WTC11 (cell line): ENCODE measurements at regions not wholly inside any gene's neighbourhood (a gene's known extent, or its start where the extent isn't known, plus 50 kb on each side); places are given as distances from the start of the nearest gene placed in this dataset.

ENCODE experiments used
- ATAC-seq: fragments of 200-7000 bp; cut with Tn5 transposase; 2 replicates; pipeline ENCODE4 v1.10.0; 2021; ENCODE audit warnings: mild to moderate bottlenecking, moderate library complexity
- CTCF ChIA-PET: fragments of 300-600 bp; sonication (Branson Sonifier 250); formaldehyde crosslinking; loops from one replicate; lab custom pipeline; 2021; ENCODE audit warnings: antibody characterized with exemption; lab: Charles Lee
- POLR2A ChIA-PET: fragments of 350-600 bp; sonication (Branson Sonifier 250); formaldehyde crosslinking; loops from one replicate; lab custom pipeline; 2021; ENCODE audit warnings: antibody characterized with exemption; lab: Charles Lee
- DNase-seq: peaks from one replicate; pipeline ENCODE4 v3.0.0; 2021; ENCODE audit warnings: low spot score
- H3K27ac Mint-ChIP-seq: 2 replicates; pipeline ENCODE4 v1.8.0; 2021; ENCODE audit warnings: mixed read lengths
- H3K27me3 Mint-ChIP-seq: 2 replicates; pipeline ENCODE4 v1.8.0; 2021; ENCODE audit warnings: low read depth, mild to moderate bottlenecking, moderate library complexity, mixed read lengths
- H3K36me3 Mint-ChIP-seq: 2 replicates; pipeline ENCODE4 v1.8.0; 2021; ENCODE audit warnings: mixed read lengths
- H3K4me1 Mint-ChIP-seq: 2 replicates; pipeline ENCODE4 v1.8.0; 2022; ENCODE audit warnings: mixed read lengths
- H3K4me3 Mint-ChIP-seq: 2 replicates; pipeline ENCODE4 v1.8.0; 2021; ENCODE audit warnings: mild to moderate bottlenecking, moderate library complexity, mixed read lengths
- H3K9me3 Mint-ChIP-seq: 2 replicates; pipeline ENCODE4 v1.8.0; 2021; ENCODE audit warnings: mixed read lengths
- GABPB1 ChIP-seq: sonication (generic); formaldehyde crosslinking; IDR thresholded peaks from 2 replicates; pipeline ENCODE4 v1.8.1; 2023; ENCODE audit warnings: mild to moderate bottlenecking, missing genetic modification reagents
- GTF2I ChIP-seq: fragments of 250-450 bp; sonication (Bioruptor Pico); conservative IDR thresholded peaks from 2 replicates; pipeline ENCODE4 v1.4.0; 2021; ENCODE audit warnings: mild to moderate bottlenecking
- IRF2 ChIP-seq: sonication (generic); formaldehyde crosslinking; IDR thresholded peaks from 2 replicates; pipeline ENCODE4 v1.8.0; 2022; ENCODE audit warnings: low read depth, missing genetic modification reagents, borderline replicate concordance
- KAT7 ChIP-seq: sonication (generic); formaldehyde crosslinking; IDR thresholded peaks from 2 replicates; pipeline ENCODE4 v1.8.1; 2023; ENCODE audit warnings: missing genetic modification reagents, mild to moderate bottlenecking, borderline replicate concordance
- RORB ChIP-seq: fragments of 250-450 bp; sonication (Bioruptor Pico); IDR thresholded peaks from 2 replicates; pipeline ENCODE4 v1.9.0; 2021; ENCODE audit warnings: mild to moderate bottlenecking
- SMAD3 ChIP-seq: sonication (generic); formaldehyde crosslinking; IDR thresholded peaks from 2 replicates; pipeline ENCODE4 v1.8.0; 2022; ENCODE audit warnings: missing genetic modification reagents, mild to moderate bottlenecking, borderline replicate concordance
- TEAD4 ChIP-seq: sonication (generic); formaldehyde crosslinking; IDR thresholded peaks from 2 replicates; pipeline ENCODE4 v1.8.0; 2022; ENCODE audit warnings: mild to moderate bottlenecking, missing genetic modification reagents
- ZNF138 ChIP-seq: sonication (generic); formaldehyde crosslinking; conservative IDR thresholded peaks from 2 replicates; pipeline ENCODE4 v1.8.1; 2022; ENCODE audit warnings: mild to moderate bottlenecking, moderate library complexity, missing genetic modification reagents
- ZNF232 ChIP-seq: sonication (generic); formaldehyde crosslinking; IDR thresholded peaks from 2 replicates; pipeline ENCODE4 v1.8.0; 2022; ENCODE audit warnings: mild to moderate bottlenecking, missing genetic modification reagents
- ZNF396 ChIP-seq: fragments of 250-450 bp; sonication (Bioruptor Pico); IDR thresholded peaks from 2 replicates; pipeline ENCODE4 v1.8.0; 2021; ENCODE audit warnings: mild to moderate bottlenecking, moderate library complexity, borderline replicate concordance
- TF ChIP-seq, protein P1 (sequence below): fragments of 250-450 bp; sonication (Bioruptor Pico); IDR thresholded peaks from 2 replicates; pipeline ENCODE4 v1.9.0; 2021; ENCODE audit warnings: mild to moderate bottlenecking, borderline replicate concordance
- TF ChIP-seq, protein P2 (sequence below): sonication (generic); formaldehyde crosslinking; IDR thresholded peaks from 2 replicates; pipeline ENCODE4 v1.8.0; 2022; ENCODE audit warnings: mild to moderate bottlenecking, missing genetic modification reagents
- TF ChIP-seq, protein P3 (sequence below): sonication (generic); formaldehyde crosslinking; IDR thresholded peaks from 2 replicates; pipeline ENCODE4 v1.8.0; 2023; ENCODE audit warnings: missing genetic modification reagents
- TF ChIP-seq, protein P4 (sequence below): sonication (generic); formaldehyde crosslinking; IDR thresholded peaks from 2 replicates; pipeline ENCODE4 v1.8.1; 2022; ENCODE audit warnings: mild to moderate bottlenecking, moderate library complexity, missing genetic modification reagents
- TF ChIP-seq, protein P5 (sequence below): sonication (generic); formaldehyde crosslinking; IDR thresholded peaks from 2 replicates; pipeline ENCODE4 v1.8.1; 2023; ENCODE audit warnings: mild to moderate bottlenecking, moderate library complexity, missing genetic modification reagents
- TF ChIP-seq, protein P6 (sequence below): sonication (generic); formaldehyde crosslinking; IDR thresholded peaks from 2 replicates; pipeline ENCODE4 v1.8.0; 2022; ENCODE audit warnings: mild to moderate bottlenecking, missing genetic modification reagents
- TF ChIP-seq, protein P7 (sequence below): sonication (generic); formaldehyde crosslinking; conservative IDR thresholded peaks from 2 replicates; pipeline ENCODE4 v1.8.1; 2023; ENCODE audit warnings: mild to moderate bottlenecking, low read depth, missing genetic modification reagents, moderate library complexity
- TF ChIP-seq, protein P8 (sequence below): sonication (generic); formaldehyde crosslinking; IDR thresholded peaks from 2 replicates; pipeline ENCODE4 v1.8.1; 2023; ENCODE audit warnings: mild to moderate bottlenecking, missing genetic modification reagents, moderate library complexity
- TF ChIP-seq, protein P9 (sequence below): sonication (generic); formaldehyde crosslinking; IDR thresholded peaks from 2 replicates; pipeline ENCODE4 v1.8.0; 2022; ENCODE audit warnings: mild to moderate bottlenecking, missing genetic modification reagents

DNA sequence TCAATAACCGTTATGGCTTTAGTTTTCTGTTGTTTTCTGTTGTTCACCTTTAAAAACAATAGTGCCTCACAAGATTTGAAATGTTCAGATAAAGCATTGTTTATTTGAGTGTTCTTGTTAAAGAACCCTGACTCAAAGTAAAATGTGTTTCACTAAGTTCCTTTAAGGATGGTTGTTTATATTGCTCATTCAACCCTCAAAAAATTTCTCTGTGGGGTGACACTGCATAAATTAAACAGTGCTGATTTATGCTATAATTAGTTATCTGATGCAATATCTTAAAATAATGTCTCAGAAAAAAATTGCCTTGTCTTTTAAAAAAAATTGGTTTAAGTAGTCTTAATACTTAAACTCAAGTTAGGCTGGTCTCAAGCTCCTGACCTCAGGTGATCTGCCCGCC is 775.1 kb downstream of the FLRT2 start (continued):
- TF ChIP-seq KAT7 (CRISPR knock-in tag): no peak
- no peak for TF ChIP-seq RORB (CRISPR knock-in tag)

DNA sequence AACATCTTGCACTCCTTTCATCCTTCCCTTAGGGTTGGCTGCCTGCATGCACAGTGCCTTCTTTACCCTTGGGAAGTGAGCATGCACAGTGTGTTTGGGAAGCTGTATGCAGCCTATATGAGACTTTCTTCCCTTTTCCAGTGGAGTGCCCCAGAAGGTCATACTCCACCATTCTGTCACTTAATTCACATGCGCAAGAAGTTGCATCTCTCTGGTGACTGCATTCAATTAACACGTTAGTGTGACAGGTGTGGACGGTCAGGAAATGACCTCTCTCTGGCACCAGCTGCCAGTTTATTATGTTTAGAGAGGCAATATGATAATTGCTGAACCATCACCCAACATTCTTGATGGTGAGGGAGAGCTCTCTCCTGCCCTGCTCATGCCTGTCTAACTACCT is 770.0 kb downstream of the FLRT2 start:
- no peak for ATAC-seq
- Mint-ChIP-seq H3K27ac (no peak overlapping the region), H3K4me3 (no peak overlapping the region), H3K36me3 (no peaks in the 10 kb centered on the region), H3K4me1 (peaks cover 22% of the 10 kb centered on the region), H3K27me3 (no peaks in the 10 kb centered on the region), H3K9me3 (no peaks in the 10 kb centered on the region)
- CTCF ChIA-PET: no interaction called here
- TF ChIP-seq, protein P1, sequence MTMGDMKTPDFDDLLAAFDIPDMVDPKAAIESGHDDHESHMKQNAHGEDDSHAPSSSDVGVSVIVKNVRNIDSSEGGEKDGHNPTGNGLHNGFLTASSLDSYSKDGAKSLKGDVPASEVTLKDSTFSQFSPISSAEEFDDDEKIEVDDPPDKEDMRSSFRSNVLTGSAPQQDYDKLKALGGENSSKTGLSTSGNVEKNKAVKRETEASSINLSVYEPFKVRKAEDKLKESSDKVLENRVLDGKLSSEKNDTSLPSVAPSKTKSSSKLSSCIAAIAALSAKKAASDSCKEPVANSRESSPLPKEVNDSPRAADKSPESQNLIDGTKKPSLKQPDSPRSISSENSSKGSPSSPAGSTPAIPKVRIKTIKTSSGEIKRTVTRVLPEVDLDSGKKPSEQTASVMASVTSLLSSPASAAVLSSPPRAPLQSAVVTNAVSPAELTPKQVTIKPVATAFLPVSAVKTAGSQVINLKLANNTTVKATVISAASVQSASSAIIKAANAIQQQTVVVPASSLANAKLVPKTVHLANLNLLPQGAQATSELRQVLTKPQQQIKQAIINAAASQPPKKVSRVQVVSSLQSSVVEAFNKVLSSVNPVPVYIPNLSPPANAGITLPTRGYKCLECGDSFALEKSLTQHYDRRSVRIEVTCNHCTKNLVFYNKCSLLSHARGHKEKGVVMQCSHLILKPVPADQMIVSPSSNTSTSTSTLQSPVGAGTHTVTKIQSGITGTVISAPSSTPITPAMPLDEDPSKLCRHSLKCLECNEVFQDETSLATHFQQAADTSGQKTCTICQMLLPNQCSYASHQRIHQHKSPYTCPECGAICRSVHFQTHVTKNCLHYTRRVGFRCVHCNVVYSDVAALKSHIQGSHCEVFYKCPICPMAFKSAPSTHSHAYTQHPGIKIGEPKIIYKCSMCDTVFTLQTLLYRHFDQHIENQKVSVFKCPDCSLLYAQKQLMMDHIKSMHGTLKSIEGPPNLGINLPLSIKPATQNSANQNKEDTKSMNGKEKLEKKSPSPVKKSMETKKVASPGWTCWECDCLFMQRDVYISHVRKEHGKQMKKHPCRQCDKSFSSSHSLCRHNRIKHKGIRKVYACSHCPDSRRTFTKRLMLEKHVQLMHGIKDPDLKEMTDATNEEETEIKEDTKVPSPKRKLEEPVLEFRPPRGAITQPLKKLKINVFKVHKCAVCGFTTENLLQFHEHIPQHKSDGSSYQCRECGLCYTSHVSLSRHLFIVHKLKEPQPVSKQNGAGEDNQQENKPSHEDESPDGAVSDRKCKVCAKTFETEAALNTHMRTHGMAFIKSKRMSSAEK (CRISPR knock-in tag): no peak
- TF ChIP-seq SMAD3 (no peak), ZNF396 (CRISPR knock-in tag) (no peak), ZNF232 (CRISPR knock-in tag) (no peak), IRF2 (CRISPR knock-in tag) (no peak)
- no peak for DNase-seq
- POLR2A ChIA-PET: no interaction called here

DNA sequence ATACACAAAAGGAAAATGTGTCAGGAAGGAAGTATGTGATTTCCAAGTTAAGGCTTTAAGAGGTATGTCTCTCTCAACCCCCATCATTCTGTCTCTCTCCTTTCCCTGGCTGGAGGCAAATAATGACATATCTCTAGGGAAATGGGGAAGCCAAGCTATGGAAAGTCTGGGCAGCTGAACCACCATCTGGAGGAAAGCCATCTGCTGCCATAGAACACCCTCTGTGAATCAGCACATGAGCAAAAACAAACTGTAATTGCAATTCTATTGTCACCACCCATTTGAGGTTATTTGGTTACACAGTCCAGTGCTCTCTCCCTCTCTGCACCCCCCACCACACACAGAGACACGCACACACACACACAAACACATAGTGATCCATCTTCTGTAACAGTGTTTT is 766.2 kb downstream of the FLRT2 start:
- Mint-ChIP-seq H3K9me3 (no peaks in the 10 kb centered on the region), H3K36me3 (no peaks in the 10 kb centered on the region), H3K27me3 (no peaks in the 10 kb centered on the region), H3K4me1 (peaks cover 22% of the 10 kb centered on the region), H3K4me3 (no peak overlapping the region), H3K27ac (no peak overlapping the region)
- no peak for ATAC-seq
- POLR2A ChIA-PET: no interaction called here
- CTCF ChIA-PET: no interaction called here
- no peak for DNase-seq
- TF ChIP-seq IRF2 (CRISPR knock-in tag): no peak
- TF ChIP-seq, protein P2, sequence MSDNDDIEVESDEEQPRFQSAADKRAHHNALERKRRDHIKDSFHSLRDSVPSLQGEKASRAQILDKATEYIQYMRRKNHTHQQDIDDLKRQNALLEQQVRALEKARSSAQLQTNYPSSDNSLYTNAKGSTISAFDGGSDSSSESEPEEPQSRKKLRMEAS: no peak
- TF ChIP-seq, protein P3, sequence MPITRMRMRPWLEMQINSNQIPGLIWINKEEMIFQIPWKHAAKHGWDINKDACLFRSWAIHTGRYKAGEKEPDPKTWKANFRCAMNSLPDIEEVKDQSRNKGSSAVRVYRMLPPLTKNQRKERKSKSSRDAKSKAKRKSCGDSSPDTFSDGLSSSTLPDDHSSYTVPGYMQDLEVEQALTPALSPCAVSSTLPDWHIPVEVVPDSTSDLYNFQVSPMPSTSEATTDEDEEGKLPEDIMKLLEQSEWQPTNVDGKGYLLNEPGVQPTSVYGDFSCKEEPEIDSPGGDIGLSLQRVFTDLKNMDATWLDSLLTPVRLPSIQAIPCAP (CRISPR knock-in tag): no peak
- TF ChIP-seq, protein P4, sequence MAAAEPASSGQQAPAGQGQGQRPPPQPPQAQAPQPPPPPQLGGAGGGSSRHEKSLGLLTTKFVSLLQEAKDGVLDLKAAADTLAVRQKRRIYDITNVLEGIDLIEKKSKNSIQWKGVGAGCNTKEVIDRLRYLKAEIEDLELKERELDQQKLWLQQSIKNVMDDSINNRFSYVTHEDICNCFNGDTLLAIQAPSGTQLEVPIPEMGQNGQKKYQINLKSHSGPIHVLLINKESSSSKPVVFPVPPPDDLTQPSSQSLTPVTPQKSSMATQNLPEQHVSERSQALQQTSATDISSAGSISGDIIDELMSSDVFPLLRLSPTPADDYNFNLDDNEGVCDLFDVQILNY (CRISPR knock-in tag): no peak
- TF ChIP-seq, protein P5, sequence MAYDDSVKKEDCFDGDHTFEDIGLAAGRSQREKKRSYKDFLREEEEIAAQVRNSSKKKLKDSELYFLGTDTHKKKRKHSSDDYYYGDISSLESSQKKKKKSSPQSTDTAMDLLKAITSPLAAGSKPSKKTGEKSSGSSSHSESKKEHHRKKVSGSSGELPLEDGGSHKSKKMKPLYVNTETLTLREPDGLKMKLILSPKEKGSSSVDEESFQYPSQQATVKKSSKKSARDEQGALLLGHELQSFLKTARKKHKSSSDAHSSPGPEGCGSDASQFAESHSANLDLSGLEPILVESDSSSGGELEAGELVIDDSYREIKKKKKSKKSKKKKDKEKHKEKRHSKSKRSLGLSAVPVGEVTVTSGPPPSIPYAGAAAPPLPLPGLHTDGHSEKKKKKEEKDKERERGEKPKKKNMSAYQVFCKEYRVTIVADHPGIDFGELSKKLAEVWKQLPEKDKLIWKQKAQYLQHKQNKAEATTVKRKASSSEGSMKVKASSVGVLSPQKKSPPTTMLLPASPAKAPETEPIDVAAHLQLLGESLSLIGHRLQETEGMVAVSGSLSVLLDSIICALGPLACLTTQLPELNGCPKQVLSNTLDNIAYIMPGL (CRISPR knock-in tag): no peak
- no peak for TF ChIP-seq GTF2I
- TF ChIP-seq ZNF138 (CRISPR knock-in tag): no peak
- TF ChIP-seq, protein P6, sequence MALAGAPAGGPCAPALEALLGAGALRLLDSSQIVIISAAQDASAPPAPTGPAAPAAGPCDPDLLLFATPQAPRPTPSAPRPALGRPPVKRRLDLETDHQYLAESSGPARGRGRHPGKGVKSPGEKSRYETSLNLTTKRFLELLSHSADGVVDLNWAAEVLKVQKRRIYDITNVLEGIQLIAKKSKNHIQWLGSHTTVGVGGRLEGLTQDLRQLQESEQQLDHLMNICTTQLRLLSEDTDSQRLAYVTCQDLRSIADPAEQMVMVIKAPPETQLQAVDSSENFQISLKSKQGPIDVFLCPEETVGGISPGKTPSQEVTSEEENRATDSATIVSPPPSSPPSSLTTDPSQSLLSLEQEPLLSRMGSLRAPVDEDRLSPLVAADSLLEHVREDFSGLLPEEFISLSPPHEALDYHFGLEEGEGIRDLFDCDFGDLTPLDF: no peak
- no peak for TF ChIP-seq TEAD4
- TF ChIP-seq, protein P7, sequence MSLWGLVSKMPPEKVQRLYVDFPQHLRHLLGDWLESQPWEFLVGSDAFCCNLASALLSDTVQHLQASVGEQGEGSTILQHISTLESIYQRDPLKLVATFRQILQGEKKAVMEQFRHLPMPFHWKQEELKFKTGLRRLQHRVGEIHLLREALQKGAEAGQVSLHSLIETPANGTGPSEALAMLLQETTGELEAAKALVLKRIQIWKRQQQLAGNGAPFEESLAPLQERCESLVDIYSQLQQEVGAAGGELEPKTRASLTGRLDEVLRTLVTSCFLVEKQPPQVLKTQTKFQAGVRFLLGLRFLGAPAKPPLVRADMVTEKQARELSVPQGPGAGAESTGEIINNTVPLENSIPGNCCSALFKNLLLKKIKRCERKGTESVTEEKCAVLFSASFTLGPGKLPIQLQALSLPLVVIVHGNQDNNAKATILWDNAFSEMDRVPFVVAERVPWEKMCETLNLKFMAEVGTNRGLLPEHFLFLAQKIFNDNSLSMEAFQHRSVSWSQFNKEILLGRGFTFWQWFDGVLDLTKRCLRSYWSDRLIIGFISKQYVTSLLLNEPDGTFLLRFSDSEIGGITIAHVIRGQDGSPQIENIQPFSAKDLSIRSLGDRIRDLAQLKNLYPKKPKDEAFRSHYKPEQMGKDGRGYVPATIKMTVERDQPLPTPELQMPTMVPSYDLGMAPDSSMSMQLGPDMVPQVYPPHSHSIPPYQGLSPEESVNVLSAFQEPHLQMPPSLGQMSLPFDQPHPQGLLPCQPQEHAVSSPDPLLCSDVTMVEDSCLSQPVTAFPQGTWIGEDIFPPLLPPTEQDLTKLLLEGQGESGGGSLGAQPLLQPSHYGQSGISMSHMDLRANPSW (CRISPR knock-in tag): no peak
- TF ChIP-seq, protein P8, sequence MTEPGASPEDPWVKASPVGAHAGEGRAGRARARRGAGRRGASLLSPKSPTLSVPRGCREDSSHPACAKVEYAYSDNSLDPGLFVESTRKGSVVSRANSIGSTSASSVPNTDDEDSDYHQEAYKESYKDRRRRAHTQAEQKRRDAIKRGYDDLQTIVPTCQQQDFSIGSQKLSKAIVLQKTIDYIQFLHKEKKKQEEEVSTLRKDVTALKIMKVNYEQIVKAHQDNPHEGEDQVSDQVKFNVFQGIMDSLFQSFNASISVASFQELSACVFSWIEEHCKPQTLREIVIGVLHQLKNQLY (CRISPR knock-in tag): no peak
- TF ChIP-seq, protein P9, sequence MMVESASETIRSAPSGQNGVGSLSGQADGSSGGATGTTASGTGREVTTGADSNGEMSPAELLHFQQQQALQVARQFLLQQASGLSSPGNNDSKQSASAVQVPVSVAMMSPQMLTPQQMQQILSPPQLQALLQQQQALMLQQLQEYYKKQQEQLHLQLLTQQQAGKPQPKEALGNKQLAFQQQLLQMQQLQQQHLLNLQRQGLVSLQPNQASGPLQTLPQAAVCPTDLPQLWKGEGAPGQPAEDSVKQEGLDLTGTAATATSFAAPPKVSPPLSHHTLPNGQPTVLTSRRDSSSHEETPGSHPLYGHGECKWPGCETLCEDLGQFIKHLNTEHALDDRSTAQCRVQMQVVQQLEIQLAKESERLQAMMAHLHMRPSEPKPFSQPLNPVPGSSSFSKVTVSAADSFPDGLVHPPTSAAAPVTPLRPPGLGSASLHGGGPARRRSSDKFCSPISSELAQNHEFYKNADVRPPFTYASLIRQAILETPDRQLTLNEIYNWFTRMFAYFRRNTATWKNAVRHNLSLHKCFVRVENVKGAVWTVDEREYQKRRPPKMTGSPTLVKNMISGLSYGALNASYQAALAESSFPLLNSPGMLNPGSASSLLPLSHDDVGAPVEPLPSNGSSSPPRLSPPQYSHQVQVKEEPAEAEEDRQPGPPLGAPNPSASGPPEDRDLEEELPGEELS (CRISPR knock-in tag): no peak
- TF ChIP-seq GABPB1 (CRISPR knock-in tag): no peak
